Panc1 (cell line): ENCODE measurements at regions not wholly inside any gene's neighbourhood (a gene's known extent, or its start where the extent isn't known, plus 50 kb on each side); places are given as distances from the start of the nearest gene placed in this dataset.

Experiments
- CTCF ChIP-seq: fragments of 450-650 bp; IDR thresholded peaks from 2 replicates; pipeline ENCODE4 v1.5.1; 2017; ENCODE audit warnings: mild to moderate bottlenecking
- POLR2AphosphoS5 ChIP-seq: IDR thresholded peaks from 2 replicates; pipeline ENCODE4 v1.6.1; 2012; ENCODE audit warnings: mild to moderate bottlenecking, low read depth, low read length, moderate library complexity
- TCF7L2 ChIP-seq: IDR thresholded peaks from 2 replicates; pipeline ENCODE4 v1.6.1; 2011; ENCODE audit warnings: mild to moderate bottlenecking, low read depth, low read length, inconsistent platforms

- no peak for TF ChIP-seq CTCF
- TF ChIP-seq TCF7L2, result no peak
- TF ChIP-seq POLR2AphosphoS5, result no peak
Measured at GRCh38 chr19:27580906-27581305, 1632.0 kb downstream of the UQCRFS1 start.
